SK-N-SH (cell line): ENCODE measurements at regions not wholly inside any gene's neighbourhood (a gene's known extent, or its start where the extent isn't known, plus 50 kb on each side); places are given as distances from the start of the nearest gene placed in this dataset.

Experiments
- CTCF ChIA-PET: fragments of 300-600, 350-600 bp; formaldehyde crosslinking; extraction: SDS; loops from one replicate; lab custom pipeline; 2021; lab: Yijun Ruan, JAX
- POLR2A ChIA-PET: fragments of 350-600 bp; sonication (Branson Sonifier 250); formaldehyde crosslinking; extraction: SDS; loops from one replicate; lab custom pipeline; 2020; ENCODE audit warnings: antibody characterized with exemption, inconsistent platforms; lab: Yijun Ruan, JAX
- DNase-seq: peaks from one replicate; pipeline ENCODE4 v3.0.0; 2012
- H2AFZ ChIP-seq: fragments of 200-600 bp; sonication (generic); 2 replicates; pipeline ENCODE4 v1.8.1; 2016; ENCODE audit warnings: antibody characterized with exemption, mild to moderate bottlenecking, low read depth
- H3F3A ChIP-seq: fragments of 200-600 bp; sonication (generic); replicated peaks from 2 replicates; pipeline ENCODE3; 2016; ENCODE audit warnings: antibody characterized with exemption, mild to moderate bottlenecking; ENCODE audit not compliant: insufficient read depth
- H3K27ac ChIP-seq, 2 experiments: fragments of 200-500 bp in 1 of 2; fragments of 200-600 bp in 1 of 2; sonication (Bioruptor generic) in 1 of 2; sonication (generic), shearing (Covaris generic) in 1 of 2; 2 replicates each; pipeline versions ENCODE4 v1.5.1 to v1.6.1; 2014 to 2016; ENCODE audit warnings: low read depth in 2 of 2, inconsistent platforms in 1 of 2, low read length in 1 of 2, mild to moderate bottlenecking in 1 of 2, mixed read lengths in 1 of 2
- H3K27me3 ChIP-seq: fragments of 200-600 bp; sonication (generic), shearing (Covaris generic); 2 replicates; pipeline ENCODE4 v1.6.1; 2016; ENCODE audit warnings: mixed run types; ENCODE audit not compliant: insufficient read depth
- H3K36me3 ChIP-seq, 2 experiments: fragments of 200-500 bp in 1 of 2; fragments of 200-600 bp in 1 of 2; sonication (Bioruptor generic) in 1 of 2; sonication (generic) in 1 of 2; replicated peaks in 1 of 2; 2 replicates each; pipeline versions ENCODE3 to v1.5.1; 2014 to 2016; ENCODE audit warnings: low read length in 1 of 2, mild to moderate bottlenecking in 1 of 2; ENCODE audit not compliant: insufficient read depth in 2 of 2, control insufficient read depth in 1 of 2
- H3K4me1 ChIP-seq, 2 experiments: fragments of 200-500 bp in 1 of 2; fragments of 200-600 bp in 1 of 2; sonication (Bioruptor generic) in 1 of 2; sonication (generic), shearing (Covaris generic) in 1 of 2; 2 replicates each; pipeline versions ENCODE4 v1.5.1 to v1.6.1; 2014 to 2016; ENCODE audit warnings: low read depth in 1 of 2, low read length in 1 of 2, mixed run types in 1 of 2; ENCODE audit not compliant: insufficient read depth in 2 of 2, control insufficient read depth in 1 of 2
- H3K4me2 ChIP-seq: fragments of 200-600 bp; sonication (generic), shearing (Covaris generic); 2 replicates; pipeline ENCODE4 v1.6.1; 2017; ENCODE audit warnings: mixed run types
- H3K4me3 ChIP-seq, 2 experiments: fragments of 200-500 bp in 1 of 2; fragments of 200-600 bp in 1 of 2; sonication (Bioruptor generic) in 1 of 2; sonication (generic), shearing (Covaris generic) in 1 of 2; 2 replicates each; pipeline versions ENCODE4 v1.5.1 to v1.8.1; 2014 to 2016; ENCODE audit warnings: low read depth in 2 of 2, inconsistent platforms in 1 of 2, low read length in 1 of 2, mild to moderate bottlenecking in 1 of 2, mixed read lengths in 1 of 2, moderate library complexity in 1 of 2
- H3K79me2 ChIP-seq: fragments of 200-600 bp; sonication (generic); 2 replicates; pipeline ENCODE4 v1.8.1; 2017; ENCODE audit warnings: mild to moderate bottlenecking; ENCODE audit not compliant: insufficient read depth
- H3K9ac ChIP-seq: fragments of 200-600 bp; sonication (generic); 2 replicates; pipeline ENCODE4 v1.6.1; 2017; ENCODE audit warnings: mixed run types
- H3K9me2 ChIP-seq: fragments of 200-600 bp; sonication (generic); 2 replicates; pipeline ENCODE4 v1.6.1; 2017; ENCODE audit warnings: mixed run types
- H3K9me3 ChIP-seq: fragments of 200-600 bp; sonication (generic); 2 replicates; pipeline ENCODE4 v1.6.1; 2017; ENCODE audit warnings: mixed run types, mild to moderate bottlenecking, moderate library complexity
- H4K20me1 ChIP-seq: fragments of 200-600 bp; sonication (generic); 2 replicates; pipeline ENCODE4 v1.6.1; 2017; ENCODE audit warnings: mild to moderate bottlenecking, mixed run types; ENCODE audit not compliant: insufficient read depth
- EP300 ChIP-seq, 2 experiments: IDR thresholded peaks; 2 replicates each; pipeline versions ENCODE4 v1.4.0 to v1.6.1; 2012; ENCODE audit warnings: borderline replicate concordance in 1 of 2, low read depth in 1 of 2, low read length in 1 of 2
- FOXM1 ChIP-seq: IDR thresholded peaks from 2 replicates; pipeline ENCODE4 v1.4.0; 2012; ENCODE audit warnings: low read depth, mild to moderate bottlenecking
- GABPA ChIP-seq: IDR thresholded peaks from 2 replicates; pipeline ENCODE4 v1.4.0; 2012; ENCODE audit warnings: low read depth, mild to moderate bottlenecking
- JUND ChIP-seq: IDR thresholded peaks from 2 replicates; pipeline ENCODE4 v1.4.0; 2012
- MEF2A ChIP-seq: IDR thresholded peaks from 2 replicates; pipeline ENCODE4 v1.4.0; 2012; ENCODE audit warnings: low read depth, borderline replicate concordance
- MXI1 ChIP-seq: IDR thresholded peaks from 2 replicates; pipeline ENCODE4 v1.6.1; 2012; ENCODE audit warnings: mild to moderate bottlenecking, low read depth, low read length, improper control_type of control experiment
- NFIC ChIP-seq: IDR thresholded peaks from 2 replicates; pipeline ENCODE4 v1.4.0; 2012; ENCODE audit warnings: borderline replicate concordance
- RCOR1 ChIP-seq: fragments of 150-350 bp; IDR thresholded peaks from 2 replicates; pipeline ENCODE4 v1.6.1; 2017; ENCODE audit warnings: antibody characterized with exemption, low read length
- RXRA ChIP-seq: IDR thresholded peaks from 2 replicates; pipeline ENCODE4 v1.4.0; 2012; ENCODE audit warnings: low read depth, mild to moderate bottlenecking, borderline replicate concordance
- SMC3 ChIP-seq: IDR thresholded peaks from 2 replicates; pipeline ENCODE4 v1.6.1; 2012; ENCODE audit warnings: low read depth, low read length, improper control_type of control experiment
- WGBS: methylation state at CpG from one replicate; pipeline ENCODE4 v1.1.6; 2017; ENCODE audit warnings: low lambda C conversion rate; 5-methylcytosine and 5-hydroxymethylcytosine counted together
- TF ChIP-seq, protein P1 (sequence below): IDR thresholded peaks from 2 replicates; pipeline ENCODE4 v1.4.0; 2012; ENCODE audit warnings: low read depth
- TF ChIP-seq, protein P2 (sequence below): fragments of 150-350 bp; IDR thresholded peaks from 2 replicates; pipeline ENCODE4 v1.6.1; 2017; ENCODE audit warnings: antibody characterized with exemption, low read length, low read depth, borderline replicate concordance
- TF ChIP-seq, protein P3 (sequence below): fragments of 200-600 bp; sonication (generic); IDR thresholded peaks from 2 replicates; pipeline ENCODE4 v1.6.1; 2017; ENCODE audit warnings: antibody characterized with exemption, mild to moderate bottlenecking, moderate library complexity
- TF ChIP-seq, protein P4 (sequence below): IDR thresholded peaks from 2 replicates; pipeline ENCODE4 v1.6.1; 2012; ENCODE audit warnings: mild to moderate bottlenecking, low read depth, low read length, moderate library complexity
- TF ChIP-seq, protein P5 (sequence below): IDR thresholded peaks from 2 replicates; pipeline ENCODE4 v1.4.0; 2012; ENCODE audit warnings: low read depth, borderline replicate concordance

DNA sequence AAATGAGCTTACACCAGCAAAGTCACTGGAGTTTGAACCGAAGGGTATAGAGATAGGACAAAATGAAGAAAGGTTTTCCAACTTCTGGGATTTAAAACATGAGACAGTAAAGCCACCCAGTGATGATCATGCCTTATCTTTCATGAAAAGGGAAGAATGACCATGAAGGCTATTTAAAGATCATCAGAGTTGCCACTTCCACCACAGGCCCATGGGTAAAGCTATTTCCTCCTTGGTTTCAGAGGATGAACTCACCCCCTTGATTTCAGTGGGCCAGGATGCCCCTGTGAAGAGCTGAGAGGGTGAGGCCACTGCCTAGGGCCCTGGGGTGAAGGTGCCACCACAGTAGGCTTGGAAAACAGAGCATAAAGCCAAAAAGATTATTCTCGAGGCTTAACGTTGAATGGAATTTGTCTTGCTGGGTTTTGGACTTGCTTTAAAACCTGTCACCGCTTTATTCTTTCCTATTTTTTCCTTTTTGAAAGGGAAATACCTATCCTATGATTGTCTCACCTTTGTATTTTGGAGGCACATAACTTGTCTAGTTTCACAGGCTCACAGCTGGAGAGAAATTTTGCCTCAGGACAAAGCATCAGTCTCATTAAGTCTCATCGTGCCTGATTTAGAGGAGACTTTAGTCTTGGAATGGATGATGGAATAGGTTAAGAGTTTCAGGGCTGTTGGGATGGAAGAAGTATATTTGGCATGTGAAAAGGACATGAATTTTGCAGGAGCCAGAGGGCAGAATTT lies 254.0 kb downstream of the SNCA start (continued):
- TF ChIP-seq RCOR1: no peak
- no peak for TF ChIP-seq JUND
- no peak for TF ChIP-seq SMC3
- no peak for TF ChIP-seq MXI1
- no peak for TF ChIP-seq NFIC
- TF ChIP-seq, protein P1, sequence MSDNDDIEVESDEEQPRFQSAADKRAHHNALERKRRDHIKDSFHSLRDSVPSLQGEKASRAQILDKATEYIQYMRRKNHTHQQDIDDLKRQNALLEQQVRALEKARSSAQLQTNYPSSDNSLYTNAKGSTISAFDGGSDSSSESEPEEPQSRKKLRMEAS: no peak
- TF ChIP-seq, protein P2, sequence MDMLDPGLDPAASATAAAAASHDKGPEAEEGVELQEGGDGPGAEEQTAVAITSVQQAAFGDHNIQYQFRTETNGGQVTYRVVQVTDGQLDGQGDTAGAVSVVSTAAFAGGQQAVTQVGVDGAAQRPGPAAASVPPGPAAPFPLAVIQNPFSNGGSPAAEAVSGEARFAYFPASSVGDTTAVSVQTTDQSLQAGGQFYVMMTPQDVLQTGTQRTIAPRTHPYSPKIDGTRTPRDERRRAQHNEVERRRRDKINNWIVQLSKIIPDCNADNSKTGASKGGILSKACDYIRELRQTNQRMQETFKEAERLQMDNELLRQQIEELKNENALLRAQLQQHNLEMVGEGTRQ: no peak
- no peak for TF ChIP-seq EP300 (IDR thresholded peaks at IDR 0.05; ENCODE audit: borderline replicate concordance in 1 of 2, low read depth in 1 of 2, low read length in 1 of 2)

DNA sequence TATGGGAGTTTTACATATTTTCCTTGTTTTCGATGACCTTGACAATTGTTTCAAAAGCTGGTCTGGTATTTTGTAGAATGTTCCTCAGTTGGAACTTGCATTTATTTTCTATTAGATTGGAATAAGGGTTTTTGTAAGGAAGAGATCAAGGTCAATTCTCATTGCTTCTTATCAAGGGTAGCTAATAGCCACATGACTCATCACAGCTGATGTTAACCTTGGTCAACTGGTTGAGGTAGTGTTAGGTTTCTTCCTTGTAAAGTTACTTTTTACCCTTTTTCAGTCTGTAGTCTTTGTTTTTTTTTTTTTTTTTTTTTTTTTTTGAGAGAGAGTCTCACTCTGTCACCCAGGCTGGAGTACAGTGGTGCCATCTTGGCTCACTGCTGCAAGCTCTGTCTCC lies 257.2 kb downstream of the SNCA start:
- Histone ChIP-seq H3K4me2 (no peak overlapping the region), H3F3A (no peaks in the 10 kb centered on the region), H3K9ac (no peak overlapping the region), H3K36me3 (no peaks in the 10 kb centered on the region), H3K9me3 (no peaks in the 10 kb centered on the region), H3K79me2 (no peaks in the 10 kb centered on the region), H3K27me3 (no peaks in the 10 kb centered on the region), H2AFZ (no peak overlapping the region), H4K20me1 (no peaks in the 10 kb centered on the region), H3K4me3 (no peak overlapping the region), H3K4me1 (no peaks in the 10 kb centered on the region), H3K27ac (no peak overlapping the region), H3K9me2 (no peaks in the 10 kb centered on the region)
- CTCF ChIA-PET: no interaction called here
- TF ChIP-seq, protein P3, sequence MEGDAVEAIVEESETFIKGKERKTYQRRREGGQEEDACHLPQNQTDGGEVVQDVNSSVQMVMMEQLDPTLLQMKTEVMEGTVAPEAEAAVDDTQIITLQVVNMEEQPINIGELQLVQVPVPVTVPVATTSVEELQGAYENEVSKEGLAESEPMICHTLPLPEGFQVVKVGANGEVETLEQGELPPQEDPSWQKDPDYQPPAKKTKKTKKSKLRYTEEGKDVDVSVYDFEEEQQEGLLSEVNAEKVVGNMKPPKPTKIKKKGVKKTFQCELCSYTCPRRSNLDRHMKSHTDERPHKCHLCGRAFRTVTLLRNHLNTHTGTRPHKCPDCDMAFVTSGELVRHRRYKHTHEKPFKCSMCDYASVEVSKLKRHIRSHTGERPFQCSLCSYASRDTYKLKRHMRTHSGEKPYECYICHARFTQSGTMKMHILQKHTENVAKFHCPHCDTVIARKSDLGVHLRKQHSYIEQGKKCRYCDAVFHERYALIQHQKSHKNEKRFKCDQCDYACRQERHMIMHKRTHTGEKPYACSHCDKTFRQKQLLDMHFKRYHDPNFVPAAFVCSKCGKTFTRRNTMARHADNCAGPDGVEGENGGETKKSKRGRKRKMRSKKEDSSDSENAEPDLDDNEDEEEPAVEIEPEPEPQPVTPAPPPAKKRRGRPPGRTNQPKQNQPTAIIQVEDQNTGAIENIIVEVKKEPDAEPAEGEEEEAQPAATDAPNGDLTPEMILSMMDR: no peak
- TF ChIP-seq EP300 (IDR thresholded peaks at IDR 0.05; ENCODE audit: borderline replicate concordance in 1 of 2, low read depth in 1 of 2, low read length in 1 of 2): no peak
- TF ChIP-seq, protein P4, sequence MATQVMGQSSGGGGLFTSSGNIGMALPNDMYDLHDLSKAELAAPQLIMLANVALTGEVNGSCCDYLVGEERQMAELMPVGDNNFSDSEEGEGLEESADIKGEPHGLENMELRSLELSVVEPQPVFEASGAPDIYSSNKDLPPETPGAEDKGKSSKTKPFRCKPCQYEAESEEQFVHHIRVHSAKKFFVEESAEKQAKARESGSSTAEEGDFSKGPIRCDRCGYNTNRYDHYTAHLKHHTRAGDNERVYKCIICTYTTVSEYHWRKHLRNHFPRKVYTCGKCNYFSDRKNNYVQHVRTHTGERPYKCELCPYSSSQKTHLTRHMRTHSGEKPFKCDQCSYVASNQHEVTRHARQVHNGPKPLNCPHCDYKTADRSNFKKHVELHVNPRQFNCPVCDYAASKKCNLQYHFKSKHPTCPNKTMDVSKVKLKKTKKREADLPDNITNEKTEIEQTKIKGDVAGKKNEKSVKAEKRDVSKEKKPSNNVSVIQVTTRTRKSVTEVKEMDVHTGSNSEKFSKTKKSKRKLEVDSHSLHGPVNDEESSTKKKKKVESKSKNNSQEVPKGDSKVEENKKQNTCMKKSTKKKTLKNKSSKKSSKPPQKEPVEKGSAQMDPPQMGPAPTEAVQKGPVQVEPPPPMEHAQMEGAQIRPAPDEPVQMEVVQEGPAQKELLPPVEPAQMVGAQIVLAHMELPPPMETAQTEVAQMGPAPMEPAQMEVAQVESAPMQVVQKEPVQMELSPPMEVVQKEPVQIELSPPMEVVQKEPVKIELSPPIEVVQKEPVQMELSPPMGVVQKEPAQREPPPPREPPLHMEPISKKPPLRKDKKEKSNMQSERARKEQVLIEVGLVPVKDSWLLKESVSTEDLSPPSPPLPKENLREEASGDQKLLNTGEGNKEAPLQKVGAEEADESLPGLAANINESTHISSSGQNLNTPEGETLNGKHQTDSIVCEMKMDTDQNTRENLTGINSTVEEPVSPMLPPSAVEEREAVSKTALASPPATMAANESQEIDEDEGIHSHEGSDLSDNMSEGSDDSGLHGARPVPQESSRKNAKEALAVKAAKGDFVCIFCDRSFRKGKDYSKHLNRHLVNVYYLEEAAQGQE: no peak
- TF ChIP-seq FOXM1: no peak
- TF ChIP-seq MEF2A: no peak
- TF ChIP-seq JUND: no peak
- no peak for TF ChIP-seq RXRA
- no peak for TF ChIP-seq GABPA
- TF ChIP-seq, protein P5, sequence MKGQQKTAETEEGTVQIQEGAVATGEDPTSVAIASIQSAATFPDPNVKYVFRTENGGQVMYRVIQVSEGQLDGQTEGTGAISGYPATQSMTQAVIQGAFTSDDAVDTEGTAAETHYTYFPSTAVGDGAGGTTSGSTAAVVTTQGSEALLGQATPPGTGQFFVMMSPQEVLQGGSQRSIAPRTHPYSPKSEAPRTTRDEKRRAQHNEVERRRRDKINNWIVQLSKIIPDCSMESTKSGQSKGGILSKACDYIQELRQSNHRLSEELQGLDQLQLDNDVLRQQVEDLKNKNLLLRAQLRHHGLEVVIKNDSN: no peak
- WGBS: 37% methylated on average over 1 of the region's 1 CpG
- POLR2A ChIA-PET: no interaction called here
- no peak for DNase-seq
